Mesenteric fat pad (tissue), 1 donor: ENCODE measurements at regions not wholly inside any gene's neighbourhood (a gene's known extent, or its start where the extent isn't known, plus 50 kb on each side); places are given as distances from the start of the nearest gene placed in this dataset.

ENCODE experiments used
- DNase-seq: peaks from one replicate; pipeline ENCODE4 v3.0.0-alpha.2; 2020; ENCODE audit warnings: low spot score
- donor health status: DM: yes; HTN: yes; CAD: no.

DNA sequence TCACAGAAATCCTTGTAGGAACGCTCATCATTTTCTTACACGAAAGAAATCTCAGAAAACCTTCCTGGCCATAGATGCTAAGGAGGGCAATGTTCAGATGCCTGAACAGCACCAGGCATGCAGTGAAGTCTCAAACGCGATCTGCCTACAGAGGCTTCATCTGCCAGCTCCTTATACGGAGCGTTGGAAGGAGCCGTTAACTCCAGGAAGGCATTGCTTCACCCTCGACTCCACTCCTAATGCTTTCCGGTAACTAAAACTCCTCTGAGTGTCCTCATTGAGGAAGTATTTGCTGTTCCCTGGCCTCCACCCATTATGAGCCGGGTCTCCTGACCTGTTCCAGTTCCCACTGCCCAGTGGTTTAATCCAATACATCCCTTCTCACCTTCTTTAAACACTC is 502.7 kb downstream of the BCL11B start:
- DNase-seq, result no peak

DNA sequence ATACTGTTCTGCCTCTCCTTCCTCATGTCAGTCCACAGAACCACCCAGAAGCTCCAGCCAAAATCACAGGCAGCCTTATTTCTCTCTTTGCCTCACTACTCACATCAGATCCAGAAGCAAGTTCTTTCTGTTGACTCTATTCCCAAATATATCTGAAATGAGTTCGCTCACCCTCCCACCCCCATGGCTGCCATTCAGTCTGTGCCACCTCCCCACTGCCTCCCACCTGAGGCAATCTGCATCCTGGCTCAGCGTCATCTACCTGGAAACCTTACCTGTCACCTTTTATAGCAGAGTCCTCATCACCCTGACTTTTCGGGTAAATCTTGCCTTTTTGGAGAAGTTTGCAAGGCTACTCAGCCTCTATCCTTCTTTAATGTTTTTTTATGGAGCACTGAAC is 501.8 kb downstream of the BCL11B start:
- DNase-seq, result no peak

DNA sequence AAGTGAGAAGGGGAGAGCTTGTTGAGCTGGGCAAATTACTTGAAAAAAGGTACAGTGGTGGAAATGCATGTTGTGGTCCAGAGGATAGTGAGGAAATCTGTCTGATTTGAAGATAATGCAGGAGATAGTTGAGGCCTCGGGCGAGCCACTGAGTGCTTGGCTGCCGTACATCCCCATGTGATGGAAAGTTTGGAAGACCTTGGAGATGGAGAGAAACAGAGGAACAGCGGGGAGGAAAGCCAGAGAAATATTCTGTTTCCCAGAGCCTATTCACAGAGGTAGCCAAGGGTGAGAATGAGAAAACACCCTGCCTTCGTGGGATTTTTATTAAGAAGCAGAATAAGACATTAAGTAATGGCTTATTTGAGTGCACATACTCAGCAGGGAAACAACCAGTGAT is 498.2 kb downstream of the BCL11B start:
- no peak for DNase-seq

DNA sequence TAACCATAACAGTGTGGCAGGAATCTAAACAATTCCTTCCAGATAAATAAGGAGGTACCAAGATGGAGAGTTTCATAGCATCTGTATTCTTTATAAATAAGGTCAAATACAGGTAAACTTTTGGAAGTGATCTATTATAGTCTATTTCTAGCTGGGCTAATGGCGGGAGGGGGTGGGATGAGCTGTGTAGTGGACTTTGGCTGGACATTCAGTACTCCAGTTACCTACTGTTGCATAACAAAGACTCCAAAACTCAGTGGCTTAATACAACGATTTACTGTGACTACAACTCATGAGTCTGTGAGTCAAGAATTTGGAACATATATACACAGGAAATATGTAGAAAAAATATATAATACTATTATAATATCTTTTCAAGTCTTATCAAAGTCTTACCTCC is 496.1 kb downstream of the BCL11B start:
- DNase-seq, result no peak

DNA sequence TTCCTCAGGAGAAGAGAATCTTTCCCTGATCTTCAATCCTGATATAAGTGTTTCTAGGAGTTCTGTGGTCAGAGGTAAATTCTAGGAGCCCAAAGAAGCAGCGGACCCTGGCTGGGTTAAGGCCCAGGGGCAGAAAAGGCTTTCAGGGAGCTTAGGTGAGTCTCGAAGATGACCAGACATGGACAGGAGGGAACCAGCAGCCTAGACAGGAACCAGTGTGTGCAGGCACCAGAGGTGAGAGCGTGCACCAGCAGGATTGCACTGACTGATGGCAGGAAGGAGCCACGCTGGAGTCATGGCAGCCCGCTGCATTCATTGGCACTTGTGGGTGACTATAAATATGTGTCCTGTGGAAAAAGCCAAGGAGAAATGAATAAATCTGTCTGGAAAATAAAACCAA is 489.9 kb downstream of the BCL11B start:
- DNase-seq, result no peak

DNA sequence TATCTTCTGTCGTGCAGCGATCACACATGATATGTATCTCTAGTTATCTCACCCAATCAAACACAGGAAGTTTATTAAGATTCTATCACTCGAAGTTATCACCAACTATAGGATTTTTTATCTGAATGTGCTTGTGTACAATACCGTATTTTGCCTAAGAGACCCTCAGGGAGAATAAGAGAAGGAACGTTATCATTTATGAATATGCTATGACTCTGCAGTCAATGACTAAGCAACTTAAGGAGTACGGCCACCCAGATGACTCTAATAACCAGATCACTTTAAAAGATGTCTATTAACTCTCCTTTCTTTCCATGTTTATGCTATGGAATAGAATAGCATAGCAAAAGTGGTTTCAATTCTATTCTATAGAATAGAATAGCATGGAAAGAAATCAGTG is 486.4 kb downstream of the BCL11B start:
- no peak for DNase-seq

DNA sequence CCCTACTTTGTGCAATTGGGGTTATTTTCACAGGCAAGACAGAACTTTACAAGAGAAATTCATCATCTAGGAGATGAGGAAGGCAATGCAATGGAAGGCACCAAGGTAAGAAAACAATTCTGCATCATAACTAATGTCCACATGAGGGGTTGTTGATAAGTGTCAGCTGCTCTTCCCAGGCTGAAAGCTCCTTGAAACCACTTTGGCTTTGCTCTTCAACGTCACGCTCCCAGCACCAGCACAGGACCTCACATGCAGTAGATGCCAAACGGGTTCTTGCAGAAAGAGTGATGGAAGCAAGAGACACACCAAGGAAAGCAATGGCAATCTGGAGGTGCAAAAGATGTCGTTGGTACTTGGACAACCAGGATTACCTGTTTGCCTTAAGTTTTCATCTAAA is 485.5 kb downstream of the BCL11B start:
- DNase-seq, result no peak

DNA sequence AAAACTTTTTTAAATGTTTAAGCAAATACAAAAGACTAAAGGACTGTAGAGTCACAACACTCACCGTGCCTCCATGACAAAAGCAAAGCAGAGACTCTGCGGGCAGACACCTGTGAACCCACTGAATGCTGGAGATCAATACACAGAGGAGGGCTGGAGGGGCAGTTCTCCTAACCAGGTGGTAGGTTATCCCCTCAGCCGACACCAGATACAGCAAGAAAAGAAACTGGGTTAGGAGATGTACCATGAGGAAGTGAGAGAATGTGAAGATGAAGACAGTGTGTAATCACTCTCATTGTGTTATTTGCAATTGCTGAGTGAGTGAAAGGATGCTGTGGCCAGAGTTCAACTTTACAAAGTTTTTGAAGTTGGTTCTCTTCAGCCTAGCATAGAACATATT is 480.3 kb downstream of the BCL11B start:
- no peak for DNase-seq

DNA sequence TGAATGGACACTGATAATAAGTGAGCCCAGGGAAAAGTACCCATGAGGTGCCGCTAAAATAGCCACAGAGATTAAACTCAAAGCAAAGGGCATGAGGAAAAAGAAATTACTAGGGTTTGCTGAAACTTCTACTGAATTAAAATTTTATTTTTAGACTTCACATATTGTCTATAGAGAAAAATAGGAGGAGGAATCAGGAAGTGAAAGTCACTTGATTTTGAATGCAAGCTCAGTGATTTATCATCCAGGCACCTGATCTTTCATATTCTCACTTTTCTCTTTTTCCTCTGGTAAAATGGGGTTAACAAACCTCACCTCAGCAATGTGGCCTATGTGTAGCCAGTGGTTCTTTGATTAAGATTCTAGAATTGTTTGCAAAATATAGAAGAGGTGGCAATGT is 479.8 kb downstream of the BCL11B start:
- no peak for DNase-seq

DNA sequence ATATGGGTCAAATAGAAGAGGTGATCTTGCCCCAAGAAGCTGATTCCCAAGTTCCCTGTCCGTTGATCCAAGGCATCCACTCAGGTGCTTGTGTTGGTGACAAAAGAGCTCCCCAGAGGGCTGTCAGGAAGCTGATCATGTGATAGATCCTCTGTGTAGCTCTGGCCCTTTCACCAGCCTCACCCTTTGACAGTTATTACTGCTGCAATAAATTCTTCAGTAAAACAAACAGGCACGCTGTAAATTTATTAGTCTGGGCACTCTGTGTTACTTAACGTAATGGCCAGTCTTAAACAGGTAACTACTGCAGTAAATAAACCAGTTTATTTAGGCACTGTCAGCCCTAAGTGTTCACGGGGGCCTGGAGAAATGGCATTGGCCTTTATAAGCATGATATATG is 473.9 kb downstream of the BCL11B start:
- no peak for DNase-seq

DNA sequence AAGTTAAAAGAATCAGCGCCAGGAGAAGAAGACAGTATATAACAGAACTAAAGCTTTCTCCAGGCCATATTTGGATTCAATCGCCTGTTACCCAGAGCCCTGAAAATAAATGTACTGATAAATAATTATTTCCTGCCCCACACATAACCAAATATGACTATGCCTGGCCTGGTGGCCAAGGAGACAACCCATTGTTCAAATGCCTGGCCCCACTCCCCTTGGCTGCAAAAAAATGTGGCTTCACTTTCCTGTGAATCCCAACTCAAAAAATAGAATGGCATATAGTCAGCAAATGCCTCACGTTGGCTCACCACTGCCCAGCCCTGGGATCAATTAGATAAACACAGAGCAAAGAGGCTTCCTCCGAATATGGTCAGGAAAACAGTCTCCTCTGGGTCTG is 472.1 kb downstream of the BCL11B start:
- no peak for DNase-seq

DNA sequence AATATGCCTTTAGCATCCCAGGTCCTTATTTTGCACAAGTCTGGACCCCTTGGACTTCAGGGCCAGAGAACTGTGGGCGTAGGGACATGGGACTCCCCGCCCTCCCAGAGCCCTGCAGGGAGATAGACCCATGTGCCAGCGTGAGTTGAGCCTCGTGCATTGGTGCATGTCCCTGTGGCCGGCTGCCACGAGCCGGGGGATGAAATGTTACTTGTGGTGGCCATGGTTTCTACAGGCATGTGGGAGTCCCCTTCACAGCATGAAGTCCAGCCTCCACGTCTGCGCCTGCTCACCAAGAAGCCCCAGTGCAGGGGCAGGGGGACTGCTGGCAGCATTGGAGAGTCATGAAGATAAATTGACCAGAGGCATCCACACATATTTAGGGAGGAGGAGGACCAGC is 470.0 kb downstream of the BCL11B start:
- no peak for DNase-seq

DNA sequence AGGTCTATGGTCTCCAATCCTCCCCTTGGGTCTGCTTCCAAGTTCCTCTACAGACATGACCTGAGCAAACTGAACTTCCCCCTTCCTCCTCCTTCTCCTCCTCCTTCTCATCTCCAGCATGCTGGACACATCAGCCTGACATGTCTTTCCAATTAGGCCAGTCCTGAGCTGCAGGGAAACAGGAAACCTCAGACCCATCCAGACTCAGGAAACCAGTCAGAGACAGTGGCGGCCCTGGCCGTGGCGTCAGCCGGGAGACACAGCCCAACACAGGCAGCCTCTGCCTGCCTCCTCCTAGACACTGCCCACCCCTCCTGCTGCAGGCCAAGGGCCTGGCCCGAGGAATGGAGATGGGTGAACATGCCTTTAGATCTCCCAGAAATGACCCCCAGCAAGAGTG is 468.8 kb downstream of the BCL11B start:
- no peak for DNase-seq

DNA sequence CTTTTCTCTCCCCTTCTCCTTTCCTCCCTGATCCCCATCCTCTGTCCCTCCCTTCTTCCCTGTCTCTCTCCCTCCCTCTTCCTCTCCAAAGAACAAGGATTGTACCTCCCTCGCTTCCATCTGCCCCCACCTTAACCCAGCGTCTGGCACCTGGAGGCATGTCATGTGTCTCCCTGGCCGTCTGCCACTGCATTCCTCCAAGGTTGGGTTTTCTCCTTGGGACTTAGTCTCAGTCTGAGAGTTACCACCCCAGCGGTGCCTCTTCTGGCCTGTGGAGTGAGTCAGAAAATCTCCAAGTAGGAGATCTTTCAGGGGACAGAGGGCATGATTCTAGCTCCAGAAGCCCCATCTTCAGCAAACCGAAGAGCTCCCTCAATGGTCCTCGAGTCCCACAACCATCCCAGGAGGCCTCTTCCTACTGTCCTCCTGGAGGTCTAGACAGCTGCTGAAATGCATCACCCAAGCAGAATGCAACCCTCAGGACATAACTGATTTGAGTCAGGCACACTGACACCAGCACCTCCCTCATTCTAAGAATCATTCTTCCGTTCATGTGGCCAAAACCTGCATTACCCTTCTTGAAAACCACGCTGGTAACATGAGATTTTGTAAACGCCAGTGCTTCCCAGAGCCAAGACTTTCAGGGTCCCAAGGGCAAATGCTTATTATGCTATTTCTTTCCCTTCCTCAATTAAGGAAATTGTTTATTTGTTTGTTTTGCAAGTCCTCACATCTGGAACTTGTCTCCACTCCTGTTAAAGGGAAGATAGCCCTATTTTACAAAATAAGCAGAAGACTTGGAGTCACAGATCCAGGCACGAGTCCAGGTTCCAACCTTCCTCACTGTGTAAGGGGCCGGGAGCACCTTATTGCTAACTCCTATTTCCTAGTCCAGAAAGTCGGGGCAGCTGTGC is 463.2 kb downstream of the BCL11B start:
- DNase-seq, result no peak

DNA sequence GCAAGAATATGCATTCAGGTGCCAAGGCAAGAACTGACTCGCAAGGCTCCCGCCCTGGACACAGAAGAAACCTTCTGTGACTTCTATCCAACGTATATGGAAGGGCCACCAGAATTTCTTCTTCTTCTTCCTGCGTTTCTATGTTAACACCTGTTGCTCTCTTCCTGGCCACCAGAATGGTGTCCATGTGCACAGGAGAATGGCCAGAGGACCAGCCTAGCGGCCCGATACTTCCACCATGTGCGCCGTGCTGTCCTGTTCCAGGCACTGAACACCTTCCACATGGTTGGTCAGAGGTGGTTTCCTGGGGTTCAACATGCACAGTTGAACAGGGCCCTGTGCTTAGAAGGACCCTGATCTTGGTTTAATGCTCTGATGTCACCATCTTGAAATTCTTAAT is 455.8 kb downstream of the BCL11B start:
- no peak for DNase-seq

DNA sequence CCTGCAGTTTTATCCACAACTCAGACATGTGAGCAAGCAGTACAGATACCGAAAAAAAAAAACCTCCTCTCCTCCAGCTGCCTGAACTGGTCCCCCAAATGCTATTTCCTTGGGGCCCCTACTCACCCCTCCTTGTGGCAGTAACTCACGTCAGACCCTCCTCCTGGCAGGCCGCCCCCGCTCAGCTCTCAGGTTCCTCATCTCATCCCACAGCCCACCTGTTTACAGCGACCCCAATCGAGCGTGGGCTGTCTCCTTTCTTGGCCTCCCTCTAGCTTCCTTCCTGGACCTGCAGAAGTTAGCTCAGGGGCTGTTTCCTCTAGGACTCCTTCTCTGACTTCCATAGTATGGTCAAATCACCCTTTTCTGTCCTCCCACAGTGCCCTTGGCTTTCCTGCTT is 455.3 kb downstream of the BCL11B start:
- no peak for DNase-seq

DNA sequence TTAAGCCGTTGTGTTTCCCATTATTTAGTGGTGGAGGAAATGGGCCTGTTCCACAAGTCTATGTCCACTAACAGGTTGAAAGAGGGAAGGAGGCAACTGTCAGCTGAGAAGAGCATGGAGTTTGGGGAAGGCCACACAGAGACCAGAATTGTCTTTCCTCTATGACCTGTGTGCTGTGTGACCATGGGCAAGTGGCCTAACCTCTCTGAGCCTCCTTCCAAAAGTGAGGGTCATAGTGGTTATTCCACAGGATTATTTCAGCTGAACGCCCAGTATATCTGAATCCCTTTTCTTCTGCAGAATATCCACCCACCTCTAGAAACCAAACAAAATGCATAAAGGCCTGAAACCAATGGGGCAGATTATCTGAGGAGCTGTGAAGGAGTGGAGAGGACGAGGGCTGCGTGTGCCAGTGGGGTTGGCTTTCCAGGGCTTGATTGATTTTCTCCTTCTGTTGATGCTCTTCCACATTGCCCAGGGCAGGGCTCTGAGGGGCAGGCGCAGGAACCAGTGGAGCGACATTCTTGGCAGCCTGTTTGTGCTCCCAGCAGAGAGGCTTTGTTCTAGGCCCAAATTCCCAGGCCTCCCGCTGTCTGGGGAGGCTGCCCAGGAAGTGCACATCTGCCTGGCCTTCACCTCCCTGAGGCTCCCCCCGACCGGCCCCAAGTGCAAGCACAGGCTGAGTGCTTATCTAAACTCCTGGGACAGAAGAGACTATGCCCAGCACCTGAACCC is 452.7 kb downstream of the BCL11B start:
- no peak for DNase-seq

DNA sequence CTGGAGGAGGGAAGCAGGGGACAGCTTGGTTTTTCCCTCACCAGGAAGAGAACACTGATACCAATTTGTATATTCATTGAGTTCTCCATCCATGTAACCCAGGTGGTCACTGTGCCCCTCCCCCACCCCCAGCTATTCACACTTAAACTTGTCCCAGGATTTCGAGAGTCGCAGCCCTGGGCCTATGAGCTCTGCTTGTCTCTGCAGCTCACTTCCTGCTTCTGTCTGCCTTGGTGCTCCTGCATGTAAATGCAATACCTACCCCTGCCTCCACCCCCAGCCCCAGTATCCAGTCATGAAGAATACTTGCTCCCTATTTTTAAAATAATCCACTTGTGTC is 452.2 kb downstream of the BCL11B start:
- DNase-seq, result no peak

DNA sequence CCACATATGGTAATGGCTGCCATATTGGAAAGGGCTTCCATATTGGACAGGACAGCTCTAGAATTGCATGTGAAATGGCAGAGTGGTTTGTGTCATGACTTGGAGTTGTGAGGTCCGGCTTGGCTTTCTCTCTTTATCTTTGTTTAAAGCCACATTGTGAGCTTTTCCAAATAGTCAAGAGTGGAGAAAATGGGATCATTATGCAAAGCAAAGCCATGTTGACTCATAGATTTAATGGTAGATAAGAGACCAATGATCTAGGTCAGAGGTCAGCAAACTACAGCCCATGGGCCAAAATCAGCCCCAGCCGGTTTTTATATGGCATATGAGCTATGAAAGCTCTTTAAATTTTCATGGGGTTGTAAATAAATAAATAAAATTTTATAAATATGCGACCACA is 449.1 kb downstream of the BCL11B start:
- DNase-seq, result no peak

DNA sequence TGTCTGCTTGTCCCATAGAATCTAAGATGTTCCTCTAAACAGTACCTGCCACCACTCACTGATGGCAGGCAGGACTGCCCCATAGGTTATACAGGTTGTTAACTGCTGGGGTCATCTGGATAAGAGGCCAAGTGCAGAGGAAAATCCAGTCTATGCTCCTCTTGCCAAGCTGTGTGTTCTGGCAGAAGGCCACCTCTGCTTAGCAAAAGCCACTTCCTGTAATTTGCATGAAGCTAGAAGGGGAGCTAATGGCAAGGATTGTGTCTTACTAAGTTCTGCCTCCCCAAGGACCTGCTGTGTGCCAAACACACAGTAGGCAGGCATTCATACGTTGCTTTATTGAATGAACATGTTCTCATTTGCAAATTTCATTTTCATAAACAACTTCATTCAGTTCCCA is 445.4 kb downstream of the BCL11B start:
- DNase-seq, result no peak

DNA sequence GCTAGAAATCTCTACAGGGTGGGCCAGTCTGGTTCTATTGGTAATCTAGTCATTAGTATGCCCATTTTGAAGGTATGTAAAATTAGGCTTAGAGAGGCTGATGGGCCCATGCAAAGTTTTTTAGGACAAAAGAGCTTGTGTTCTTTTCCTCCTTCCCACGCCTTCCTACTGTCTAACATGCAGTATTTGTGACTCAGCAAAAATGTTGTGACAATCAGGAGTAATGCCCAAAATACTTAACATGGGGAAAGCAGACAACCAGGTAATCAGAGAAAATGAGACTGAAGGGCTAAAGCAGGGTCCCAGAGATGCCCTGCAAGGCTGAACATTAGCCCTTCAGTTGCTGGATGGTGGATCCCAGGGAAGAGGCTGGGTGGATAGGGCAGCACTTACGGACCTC is 437.9 kb downstream of the BCL11B start:
- no peak for DNase-seq

DNA sequence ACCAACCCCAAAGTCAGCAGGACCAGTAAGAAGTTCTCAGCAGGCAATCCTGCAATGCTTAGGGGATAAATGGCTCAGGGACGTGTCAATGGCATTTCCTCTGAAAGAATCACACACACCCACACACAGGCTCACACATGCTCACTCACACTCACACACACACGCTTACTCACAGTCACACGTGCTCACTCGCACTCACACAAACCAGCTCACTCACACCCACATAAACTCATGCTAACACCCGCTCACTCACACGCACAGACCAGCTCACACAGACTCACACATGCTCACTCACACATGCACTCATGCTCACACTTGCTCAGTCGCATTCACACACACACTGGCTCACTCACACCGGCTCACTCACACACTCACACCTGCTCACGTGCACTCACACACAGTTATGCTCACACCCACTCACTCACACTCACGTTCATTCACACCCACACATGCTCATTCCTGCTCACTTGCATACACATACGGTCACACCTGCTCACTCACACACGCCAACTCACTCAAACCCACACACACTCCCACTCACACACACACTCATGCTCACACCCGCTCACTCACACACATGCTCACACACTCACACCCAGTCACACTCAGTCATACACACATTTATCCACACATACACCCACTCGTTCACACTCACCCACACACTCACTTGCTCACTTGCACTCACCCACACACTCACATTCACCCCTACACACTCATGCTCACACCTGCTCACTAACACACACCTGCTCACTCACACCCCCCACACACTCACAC is 436.8 kb downstream of the BCL11B start:
- no peak for DNase-seq

DNA sequence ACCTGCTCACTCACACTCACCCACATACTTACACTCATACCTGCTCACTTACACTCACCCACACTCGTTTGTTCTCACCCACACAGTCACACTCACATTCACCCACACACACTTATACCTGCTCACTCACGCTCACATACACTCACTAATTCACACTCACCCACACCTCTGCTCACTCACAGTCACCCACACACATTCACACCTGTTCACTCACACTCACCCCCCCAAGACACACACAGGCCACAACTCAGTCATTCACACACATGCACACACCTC is 436.2 kb downstream of the BCL11B start:
- DNase-seq, result no peak
